MM.1S (cell line): ENCODE measurements at regions not wholly inside any gene's neighbourhood (a gene's known extent, or its start where the extent isn't known, plus 50 kb on each side); places are given as distances from the start of the nearest gene placed in this dataset.

Experiments used
- EZH2 ChIP-seq: fragments of 300-600 bp; sonication (generic); optimal IDR thresholded peaks from 2 replicates; pipeline ENCODE3; 2017; ENCODE audit warnings: low read depth, mild to moderate bottlenecking, antibody characterized with exemption, low read length, mixed read lengths
- TF ChIP-seq, protein P1 (sequence below): fragments of 300-600 bp; sonication (generic); IDR thresholded peaks from 2 replicates; pipeline ENCODE4 v1.5.1; 2016; ENCODE audit warnings: antibody characterized with exemption, low read length, mixed read lengths

DNA sequence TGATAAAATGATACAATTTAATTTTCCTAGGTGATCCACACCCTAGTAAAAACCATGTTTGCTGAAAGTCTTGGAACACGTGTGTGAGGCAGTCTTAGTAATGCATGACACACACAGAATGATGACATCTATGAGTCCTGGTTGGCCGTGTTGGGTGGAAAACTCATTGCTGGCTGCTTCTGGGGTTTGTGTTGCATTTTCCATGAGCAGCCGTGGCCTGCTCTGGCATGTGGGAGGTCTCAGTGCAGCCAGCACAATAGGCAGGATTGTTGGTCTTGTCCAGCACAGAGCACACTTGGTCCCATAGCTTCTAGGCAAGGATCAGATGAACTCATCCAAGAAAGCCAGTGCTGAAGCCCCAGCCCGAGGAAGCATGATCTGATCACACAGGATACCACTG, 172.8 kb upstream of the UBE3A start:
- TF ChIP-seq, protein P1, sequence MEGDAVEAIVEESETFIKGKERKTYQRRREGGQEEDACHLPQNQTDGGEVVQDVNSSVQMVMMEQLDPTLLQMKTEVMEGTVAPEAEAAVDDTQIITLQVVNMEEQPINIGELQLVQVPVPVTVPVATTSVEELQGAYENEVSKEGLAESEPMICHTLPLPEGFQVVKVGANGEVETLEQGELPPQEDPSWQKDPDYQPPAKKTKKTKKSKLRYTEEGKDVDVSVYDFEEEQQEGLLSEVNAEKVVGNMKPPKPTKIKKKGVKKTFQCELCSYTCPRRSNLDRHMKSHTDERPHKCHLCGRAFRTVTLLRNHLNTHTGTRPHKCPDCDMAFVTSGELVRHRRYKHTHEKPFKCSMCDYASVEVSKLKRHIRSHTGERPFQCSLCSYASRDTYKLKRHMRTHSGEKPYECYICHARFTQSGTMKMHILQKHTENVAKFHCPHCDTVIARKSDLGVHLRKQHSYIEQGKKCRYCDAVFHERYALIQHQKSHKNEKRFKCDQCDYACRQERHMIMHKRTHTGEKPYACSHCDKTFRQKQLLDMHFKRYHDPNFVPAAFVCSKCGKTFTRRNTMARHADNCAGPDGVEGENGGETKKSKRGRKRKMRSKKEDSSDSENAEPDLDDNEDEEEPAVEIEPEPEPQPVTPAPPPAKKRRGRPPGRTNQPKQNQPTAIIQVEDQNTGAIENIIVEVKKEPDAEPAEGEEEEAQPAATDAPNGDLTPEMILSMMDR = no peak
- TF ChIP-seq EZH2 = no peak
